IMR-90 (cell line): ENCODE measurements at regions not wholly inside any gene's neighbourhood (a gene's known extent, or its start where the extent isn't known, plus 50 kb on each side); places are given as distances from the start of the nearest gene placed in this dataset.

Experiments
- ATAC-seq: fragments of 200-7000 bp; cut with Tn5 transposase; 2 replicates; pipeline ENCODE4 v1.9.1; 2020; ENCODE audit warnings: low read depth, mild to moderate bottlenecking, moderate library complexity
- BruUV-seq: library from RNA; stranded (reverse); fragments of 400-500 nt; replicated peaks from 2 replicates; lab custom pipeline; 2021; lab: Mats Ljungman, UMichigan
- CTCF ChIA-PET: fragments of 300-600 bp; formaldehyde crosslinking; extraction: SDS; loops from one replicate; lab custom pipeline; 2021; ENCODE audit warnings: antibody characterized with exemption; lab: Yijun Ruan, JAX
- POLR2A ChIA-PET: fragments of 300-600 bp; sonication (Branson Sonifier 250); formaldehyde crosslinking; loops from one replicate; lab custom pipeline; 2022; ENCODE audit warnings: antibody characterized with exemption; ENCODE audit not compliant: unreplicated experiment; lab: Charles Lee
- DNase-seq: peaks from one replicate; pipeline ENCODE4 v3.0.0; 2013
- H2AFZ ChIP-seq: replicated peaks from 2 replicates; pipeline ENCODE3; 2013; ENCODE audit warnings: low read length, mild to moderate bottlenecking; ENCODE audit not compliant: poor library complexity
- H2AK5ac ChIP-seq: 2 replicates; pipeline ENCODE4 v1.6.1; 2013; ENCODE audit warnings: low read depth, low read length, inconsistent platforms
- H2AK9ac ChIP-seq: replicated peaks from 2 replicates; pipeline ENCODE3; 2013; ENCODE audit warnings: mild to moderate bottlenecking, low read depth, low read length, moderate library complexity; ENCODE audit not compliant: poor library complexity
- H2BK120ac ChIP-seq: 2 replicates; pipeline ENCODE4 v1.6.1; 2013; ENCODE audit warnings: low read depth, low read length, inconsistent platforms
- H2BK15ac ChIP-seq: 3 replicates; pipeline ENCODE4 v1.6.1; 2013; ENCODE audit warnings: low read depth, low read length, inconsistent platforms
- H2BK20ac ChIP-seq: 2 replicates; pipeline ENCODE4 v1.6.1; 2013; ENCODE audit warnings: low read depth, mild to moderate bottlenecking, inconsistent platforms, low read length, moderate library complexity
- H2BK5ac ChIP-seq: 2 replicates; pipeline ENCODE4 v1.6.1; 2013; ENCODE audit warnings: mild to moderate bottlenecking, low read depth, low read length, inconsistent platforms; ENCODE audit not compliant: poor library complexity, severe bottlenecking
- H3K14ac ChIP-seq: replicated peaks from 2 replicates; pipeline ENCODE4 v1.6.1; 2013; ENCODE audit warnings: low read depth, low read length, inconsistent platforms
- H3K18ac ChIP-seq: 2 replicates; pipeline ENCODE4 v1.6.1; 2013; ENCODE audit warnings: low read depth, low read length, control low read depth
- H3K23ac ChIP-seq: 2 replicates; pipeline ENCODE4 v1.6.1; 2013; ENCODE audit warnings: low read depth, low read length, inconsistent platforms
- H3K27ac ChIP-seq: 2 replicates; pipeline ENCODE4 v1.5.1; 2013; ENCODE audit warnings: mild to moderate bottlenecking, control low read depth, low read length; ENCODE audit not compliant: insufficient read depth
- H3K27me3 ChIP-seq: 2 replicates; pipeline ENCODE4 v1.6.1; 2013; ENCODE audit warnings: low read length; ENCODE audit not compliant: control insufficient read depth, insufficient read depth
- H3K36me3 ChIP-seq: 2 replicates; pipeline ENCODE4 v1.6.1; 2013; ENCODE audit warnings: low read length, mixed read lengths; ENCODE audit not compliant: control insufficient read depth, insufficient read depth
- H3K4ac ChIP-seq: 2 replicates; pipeline ENCODE4 v1.6.1; 2013; ENCODE audit warnings: low read depth, low read length, inconsistent platforms
- H3K4me1 ChIP-seq: 2 replicates; pipeline ENCODE4 v1.6.1; 2013; ENCODE audit warnings: low read length, mixed read lengths; ENCODE audit not compliant: control insufficient read depth, insufficient read depth
- H3K4me2 ChIP-seq: 2 replicates; pipeline ENCODE4 v1.6.1; 2013; ENCODE audit warnings: low read depth, mild to moderate bottlenecking, control low read depth, low read length, moderate library complexity
- H3K4me3 ChIP-seq: 2 replicates; pipeline ENCODE4 v1.5.1; 2013; ENCODE audit warnings: low read depth, mild to moderate bottlenecking, control low read depth, low read length, moderate library complexity; ENCODE audit not compliant: insufficient read depth
- H3K56ac ChIP-seq: 2 replicates; pipeline ENCODE4 v1.6.1; 2013; ENCODE audit warnings: low read length, inconsistent platforms; ENCODE audit not compliant: insufficient read depth; ENCODE audit errors: extremely low read depth
- H3K79me1 ChIP-seq, 2 experiments: 2 replicates each; pipeline ENCODE4 v1.6.1; 2013; ENCODE audit warnings: low read length in 2 of 2, inconsistent platforms in 1 of 2, low read depth in 1 of 2
- H3K9ac ChIP-seq: 2 replicates; pipeline ENCODE4 v1.6.1; 2013; ENCODE audit warnings: low read depth, low read length, control low read depth
- H3K9me1 ChIP-seq: 2 replicates; pipeline ENCODE4 v1.6.1; 2013; ENCODE audit warnings: low read length, inconsistent platforms; ENCODE audit not compliant: insufficient read depth
- H3K9me3 ChIP-seq: 2 replicates; pipeline ENCODE4 v1.6.1; 2013; ENCODE audit warnings: low read length; ENCODE audit not compliant: control insufficient read depth, insufficient read depth
- H4K20me1 ChIP-seq: 2 replicates; pipeline ENCODE4 v1.6.1; 2013; ENCODE audit warnings: low read length, inconsistent platforms; ENCODE audit not compliant: insufficient read depth
- H4K5ac ChIP-seq: 2 replicates; pipeline ENCODE4 v1.6.1; 2013; ENCODE audit warnings: mild to moderate bottlenecking, low read depth, low read length, control low read depth
- H4K8ac ChIP-seq, 2 experiments: 2 replicates each; pipeline ENCODE4 v1.6.1; 2013; ENCODE audit warnings: low read depth in 2 of 2, low read length in 2 of 2, control low read depth in 1 of 2, inconsistent platforms in 1 of 2
- H4K91ac ChIP-seq: 2 replicates; pipeline ENCODE4 v1.6.1; 2013; ENCODE audit warnings: low read depth, low read length, inconsistent platforms; ENCODE audit not compliant: insufficient read depth
- CEBPB ChIP-seq: IDR thresholded peaks from 2 replicates; pipeline ENCODE4 v1.6.1; 2012; ENCODE audit warnings: low read depth, low read length, improper control_type of control experiment
- MAFK ChIP-seq: IDR thresholded peaks from 2 replicates; pipeline ENCODE4 v1.6.1; 2012; ENCODE audit warnings: low read depth, low read length, improper control_type of control experiment
- WGBS, 2 experiments: methylation state at CpG; one replicate each; pipeline versions ENCODE4 v1.1.5 to v1.1.7; 2013; ENCODE audit warnings: missing lambda C conversion rate in 2 of 2; ENCODE audit not compliant: insufficient read length in 1 of 2; ENCODE audit errors: extremely low coverage in 2 of 2; 5-methylcytosine and 5-hydroxymethylcytosine counted together
- dilution Hi-C: fragments of 300-500 bp; cut with HindIII; formaldehyde crosslinking; loops from one replicate; pipeline ENCODE4 v1.14.3; 2018; ENCODE audit warnings: low sequenced_read_pairs; ENCODE audit not compliant: unreplicated experiment
- in situ Hi-C: fragments of 300-500 bp; cut with MboI; formaldehyde crosslinking; loops from 3 replicates; pipeline ENCODE4 v1.14.3; 2019; ENCODE audit warnings: low sequenced_read_pairs, inconsistent platforms, mixed read lengths
- intact Hi-C: fragments of 100-400 bp; cut with micrococcal nuclease; formaldehyde crosslinking; loops from 2 replicates; pipeline ENCODE4 v1.10.0; 2022

GRCh38 chr3:70868561-70868960 is 556.1 kb upstream of the MDFIC2 start:
- POLR2A ChIA-PET: no interaction called here
- H2BK120ac ChIP-seq: no peak overlapping the region
- no peak overlapping the region for H2AK9ac ChIP-seq
- H2BK5ac ChIP-seq: no peak overlapping the region
- intact Hi-C loops: no loop called here
- H3K14ac ChIP-seq: no peak overlapping the region
- H3K23ac ChIP-seq: no peak overlapping the region
- H3K4me2 ChIP-seq: no peak overlapping the region
- H3K4ac ChIP-seq: no peak overlapping the region
- H3K4me3 ChIP-seq: no peak overlapping the region
- H3K56ac ChIP-seq: no peak overlapping the region
- no peak overlapping the region for H2BK15ac ChIP-seq
- dilution Hi-C loops: no loop called here
- ATAC-seq (no peak), DNase-seq (no peak)
- no peak overlapping the region for H3K27ac ChIP-seq
- in situ Hi-C loops: no loop called here
- no peaks in the 10 kb centered on the region for H3K36me3 ChIP-seq
- H3K9me3 ChIP-seq: peaks cover 9% of the 10 kb centered on the region
- H2BK20ac ChIP-seq: no peak overlapping the region
- CTCF ChIA-PET: no interaction called here
- peak; percentile 63 for TF ChIP-seq MAFK
- no peak for TF ChIP-seq CEBPB
- H2AK5ac ChIP-seq: no peak overlapping the region
- peaks cover 7% of the 10 kb centered on the region for H3K4me1 ChIP-seq
- no peaks in the 10 kb centered on the region for H3K27me3 ChIP-seq
- BruUV-seq: no TSS peak
- H4K20me1 ChIP-seq: no peaks in the 10 kb centered on the region
- no peaks in the 10 kb centered on the region for H3K9me1 ChIP-seq
- no CpG with 5 or more reads among the region's 2 CpGs for WGBS, 2 experiments
- H2AFZ ChIP-seq: no peak overlapping the region
- no peak overlapping the region for H4K91ac ChIP-seq
- no peak overlapping the region for H4K8ac ChIP-seq
- no peak overlapping the region for H3K9ac ChIP-seq
- no peaks in the 10 kb centered on the region for H3K79me1 ChIP-seq
- no peak overlapping the region for H3K18ac ChIP-seq
- no peak overlapping the region for H4K5ac ChIP-seq
